Hepatocyte (in vitro differentiated cells): ENCODE measurements at regions not wholly inside any gene's neighbourhood (a gene's known extent, or its start where the extent isn't known, plus 50 kb on each side); places are given as distances from the start of the nearest gene placed in this dataset.

Experiments used
- EZH2 ChIP-seq: fragments of 200-600 bp; sonication (generic); IDR thresholded peaks from 2 replicates; pipeline ENCODE4 v1.6.1; 2016; ENCODE audit warnings: antibody characterized with exemption, mild to moderate bottlenecking, borderline replicate concordance
- EZH2phosphoT487 ChIP-seq: fragments of 200-600 bp; sonication (generic); IDR thresholded peaks from one replicate; pipeline ENCODE4 v1.6.1; 2018; ENCODE audit warnings: antibody characterized with exemption, mild to moderate bottlenecking, low read depth, moderate library complexity; ENCODE audit not compliant: unreplicated experiment, severe bottlenecking
- TF ChIP-seq, protein P1 (sequence below): fragments of 200-600 bp; sonication (generic); IDR thresholded peaks from 2 replicates; pipeline ENCODE4 v1.5.1; 2016; ENCODE audit warnings: antibody characterized with exemption, mild to moderate bottlenecking; ENCODE audit not compliant: poor library complexity

DNA sequence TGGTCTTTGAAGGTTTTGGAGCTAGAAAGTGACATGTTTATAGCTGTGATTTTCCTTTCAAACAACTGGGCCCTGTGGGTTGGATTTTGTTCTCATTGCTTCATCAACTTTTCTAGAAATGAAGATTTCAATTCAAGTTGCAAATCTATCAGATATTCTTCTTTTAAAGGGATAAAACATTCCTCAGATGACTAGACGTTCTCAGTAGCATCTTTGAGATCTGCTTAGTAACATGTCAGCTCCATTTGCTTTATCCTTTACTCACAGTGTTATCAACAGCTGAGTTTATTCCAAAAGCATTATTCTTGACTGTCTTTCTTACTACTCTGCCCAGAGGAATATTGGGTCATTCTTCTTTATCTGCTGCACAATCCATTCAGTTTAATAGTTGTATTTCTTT is 108.2 kb upstream of the GIMD1 start:
- TF ChIP-seq, protein P1, sequence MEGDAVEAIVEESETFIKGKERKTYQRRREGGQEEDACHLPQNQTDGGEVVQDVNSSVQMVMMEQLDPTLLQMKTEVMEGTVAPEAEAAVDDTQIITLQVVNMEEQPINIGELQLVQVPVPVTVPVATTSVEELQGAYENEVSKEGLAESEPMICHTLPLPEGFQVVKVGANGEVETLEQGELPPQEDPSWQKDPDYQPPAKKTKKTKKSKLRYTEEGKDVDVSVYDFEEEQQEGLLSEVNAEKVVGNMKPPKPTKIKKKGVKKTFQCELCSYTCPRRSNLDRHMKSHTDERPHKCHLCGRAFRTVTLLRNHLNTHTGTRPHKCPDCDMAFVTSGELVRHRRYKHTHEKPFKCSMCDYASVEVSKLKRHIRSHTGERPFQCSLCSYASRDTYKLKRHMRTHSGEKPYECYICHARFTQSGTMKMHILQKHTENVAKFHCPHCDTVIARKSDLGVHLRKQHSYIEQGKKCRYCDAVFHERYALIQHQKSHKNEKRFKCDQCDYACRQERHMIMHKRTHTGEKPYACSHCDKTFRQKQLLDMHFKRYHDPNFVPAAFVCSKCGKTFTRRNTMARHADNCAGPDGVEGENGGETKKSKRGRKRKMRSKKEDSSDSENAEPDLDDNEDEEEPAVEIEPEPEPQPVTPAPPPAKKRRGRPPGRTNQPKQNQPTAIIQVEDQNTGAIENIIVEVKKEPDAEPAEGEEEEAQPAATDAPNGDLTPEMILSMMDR = no peak
- TF ChIP-seq EZH2 = no peak
- TF ChIP-seq EZH2phosphoT487 = no peak
